Adrenal gland (tissue), 5 donors: ENCODE measurements at regions not wholly inside any gene's neighbourhood (a gene's known extent, or its start where the extent isn't known, plus 50 kb on each side); places are given as distances from the start of the nearest gene placed in this dataset.

Experiments
- POLR2A ChIP-seq, 2 donors: fragments of 450-650 bp; IDR thresholded peaks; one replicate each; pipeline ENCODE4 v1.6.1; 2017; ENCODE audit warnings: antibody characterized with exemption in 2 of 2, mild to moderate bottlenecking in 2 of 2, moderate library complexity in 1 of 2
- TF ChIP-seq, protein P1 (sequence below), 6 experiments: fragments of 450-650 bp in 4 of 6; fragments of 200-600 bp in 2 of 6; sonication (generic) in 1 of 6; IDR thresholded peaks; 1 replicate in 5 of 6; 2 replicates in 1 of 6; pipeline versions ENCODE4 v1.5.1 to v1.8.0; 2016 to 2021; ENCODE audit warnings: antibody characterized with exemption in 6 of 6, mild to moderate bottlenecking in 2 of 6, moderate library complexity in 1 of 6
- donor health status: DM: no; HTN: no; CAD: no.

DNA sequence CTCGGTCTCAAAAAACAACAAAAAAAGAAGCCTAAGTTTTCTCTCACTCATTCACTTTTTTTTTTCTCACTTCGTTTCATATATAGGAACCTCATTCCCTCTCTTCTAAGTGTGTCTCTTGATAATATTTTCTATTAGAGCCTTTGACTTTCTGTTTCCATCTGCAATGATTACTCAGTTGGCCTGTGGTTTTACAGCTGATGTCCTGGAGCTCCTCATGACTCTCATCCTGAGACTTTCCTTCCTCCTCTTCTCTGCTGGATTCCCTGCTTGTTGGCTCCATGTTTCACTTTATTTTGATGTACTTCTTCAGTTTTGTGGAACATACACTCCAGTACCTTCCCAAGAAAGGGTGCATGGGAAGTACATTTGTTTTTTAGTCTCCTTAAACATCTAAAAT, 154.2 kb upstream of the GATA6 start:
- TF ChIP-seq POLR2A (IDR thresholded peaks at IDR 0.05), result no peak
- TF ChIP-seq, protein P1, sequence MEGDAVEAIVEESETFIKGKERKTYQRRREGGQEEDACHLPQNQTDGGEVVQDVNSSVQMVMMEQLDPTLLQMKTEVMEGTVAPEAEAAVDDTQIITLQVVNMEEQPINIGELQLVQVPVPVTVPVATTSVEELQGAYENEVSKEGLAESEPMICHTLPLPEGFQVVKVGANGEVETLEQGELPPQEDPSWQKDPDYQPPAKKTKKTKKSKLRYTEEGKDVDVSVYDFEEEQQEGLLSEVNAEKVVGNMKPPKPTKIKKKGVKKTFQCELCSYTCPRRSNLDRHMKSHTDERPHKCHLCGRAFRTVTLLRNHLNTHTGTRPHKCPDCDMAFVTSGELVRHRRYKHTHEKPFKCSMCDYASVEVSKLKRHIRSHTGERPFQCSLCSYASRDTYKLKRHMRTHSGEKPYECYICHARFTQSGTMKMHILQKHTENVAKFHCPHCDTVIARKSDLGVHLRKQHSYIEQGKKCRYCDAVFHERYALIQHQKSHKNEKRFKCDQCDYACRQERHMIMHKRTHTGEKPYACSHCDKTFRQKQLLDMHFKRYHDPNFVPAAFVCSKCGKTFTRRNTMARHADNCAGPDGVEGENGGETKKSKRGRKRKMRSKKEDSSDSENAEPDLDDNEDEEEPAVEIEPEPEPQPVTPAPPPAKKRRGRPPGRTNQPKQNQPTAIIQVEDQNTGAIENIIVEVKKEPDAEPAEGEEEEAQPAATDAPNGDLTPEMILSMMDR (IDR thresholded peaks at IDR 0.05), result no peak
